SU-DHL-6 (cell line): ENCODE measurements at regions not wholly inside any gene's neighbourhood (a gene's known extent, or its start where the extent isn't known, plus 50 kb on each side); places are given as distances from the start of the nearest gene placed in this dataset.

Source experiments
- H2AFZ ChIP-seq: fragments of 200-600 bp; sonication (generic); 2 replicates; pipeline ENCODE4 v1.6.1; 2014; ENCODE audit warnings: low read depth, mild to moderate bottlenecking, moderate library complexity, mixed read lengths, antibody characterized with exemption, low read length; ENCODE audit not compliant: severe bottlenecking
- H3F3A ChIP-seq: fragments of 200-600 bp; shearing (Covaris generic); 2 replicates; pipeline ENCODE4 v1.6.0; 2016; ENCODE audit warnings: antibody characterized with exemption, mild to moderate bottlenecking; ENCODE audit not compliant: insufficient read depth
- H3K27ac ChIP-seq: fragments of 200-600 bp; sonication (generic); 2 replicates; pipeline ENCODE4 v1.5.1; 2016; ENCODE audit warnings: low read depth, mild to moderate bottlenecking, low read length, moderate library complexity, mixed read lengths
- H3K27me3 ChIP-seq: fragments of 200-600 bp; sonication (generic), shearing (Covaris generic); 2 replicates; pipeline ENCODE4 v1.6.0; 2014; ENCODE audit warnings: mild to moderate bottlenecking, low read length
- H3K36me3 ChIP-seq: fragments of 200-600 bp; sonication (generic); 2 replicates; pipeline ENCODE4 v1.6.1; 2014; ENCODE audit warnings: mild to moderate bottlenecking, low read length, mixed read lengths
- H3K4me2 ChIP-seq: fragments of 300-600, 200-600 bp; shearing (Covaris generic), sonication (generic); 2 replicates; pipeline ENCODE4 v1.6.0; 2014; ENCODE audit warnings: low read length, low read depth, mild to moderate bottlenecking; ENCODE audit not compliant: poor library complexity, severe bottlenecking
- H3K4me3 ChIP-seq: fragments of 200-600 bp; sonication (generic); 2 replicates; pipeline ENCODE4 v1.5.1; 2014; ENCODE audit warnings: antibody characterized with exemption, low read length, mild to moderate bottlenecking, mixed read lengths; ENCODE audit not compliant: insufficient read depth, poor library complexity, severe bottlenecking
- H3K79me2 ChIP-seq: fragments of 200-600 bp; sonication (generic); 2 replicates; pipeline ENCODE4 v1.6.1; 2014; ENCODE audit warnings: mild to moderate bottlenecking, low read length, moderate library complexity; ENCODE audit not compliant: insufficient read depth
- H3K9ac ChIP-seq: fragments of 200-600 bp; sonication (generic); 2 replicates; pipeline ENCODE4 v1.7.0; 2014; ENCODE audit warnings: mild to moderate bottlenecking, low read length
- H3K9me2 ChIP-seq: fragments of 200-600 bp; sonication (generic); replicated peaks from 2 replicates; pipeline ENCODE4 v1.6.1; 2014; ENCODE audit warnings: low read length; ENCODE audit not compliant: insufficient read depth
- H3K9me3 ChIP-seq: fragments of 200-600 bp; sonication (generic); 2 replicates; pipeline ENCODE4 v1.6.1; 2014; ENCODE audit warnings: low read length, mixed read lengths; ENCODE audit not compliant: insufficient read depth
- H4K20me1 ChIP-seq: fragments of 200-600 bp; sonication (generic); 2 replicates; pipeline ENCODE4 v1.6.1; 2014; ENCODE audit warnings: low read depth, mild to moderate bottlenecking, antibody characterized with exemption, low read length, moderate library complexity, mixed read lengths
- EZH2phosphoT487 ChIP-seq: fragments of 200-600 bp; sonication (generic), shearing (Covaris generic); conservative IDR thresholded peaks from 2 replicates; pipeline ENCODE4 v1.6.1; 2018; ENCODE audit warnings: mild to moderate bottlenecking, antibody characterized with exemption, low read length, moderate library complexity, mixed read lengths
- TF ChIP-seq, protein P1 (sequence below): fragments of 200-600 bp; sonication (generic); IDR thresholded peaks from one replicate; pipeline ENCODE4 v1.5.1; 2017; ENCODE audit warnings: antibody characterized with exemption, mild to moderate bottlenecking, low read length, moderate library complexity; ENCODE audit not compliant: insufficient read depth, poor library complexity, severe bottlenecking

DNA sequence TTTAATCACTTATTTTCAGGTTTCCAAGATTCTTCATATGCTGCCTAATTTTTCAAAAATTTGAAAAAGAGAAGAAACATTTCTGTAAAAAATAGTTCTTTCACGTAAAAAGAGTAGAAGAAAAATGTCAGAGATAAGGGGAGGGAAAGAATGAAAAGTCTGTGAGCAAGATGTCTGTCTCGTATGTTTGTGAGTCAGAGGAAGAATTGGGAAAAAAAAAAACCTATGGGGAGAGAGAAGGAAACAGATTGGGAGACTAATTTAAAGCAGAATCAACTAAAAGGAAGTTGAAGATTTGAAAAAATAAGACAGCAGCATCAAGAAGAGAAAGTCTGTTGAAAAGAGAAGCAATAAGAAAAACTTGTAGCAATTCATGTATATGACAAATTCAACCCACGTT is 456.3 kb downstream of the HINT1 start:
- H3K36me3 ChIP-seq, result no peaks in the 10 kb centered on the region
- no peaks in the 10 kb centered on the region for H4K20me1 ChIP-seq
- no peaks in the 10 kb centered on the region for H3K9me2 ChIP-seq
- no peak overlapping the region for H3K27ac ChIP-seq
- H3K79me2 ChIP-seq, result no peaks in the 10 kb centered on the region
- H3F3A ChIP-seq, result no peaks in the 10 kb centered on the region
- H3K27me3 ChIP-seq, result no peaks in the 10 kb centered on the region
- no peak overlapping the region for H2AFZ ChIP-seq
- no peak overlapping the region for H3K4me3 ChIP-seq
- TF ChIP-seq EZH2phosphoT487, result no peak
- TF ChIP-seq, protein P1, sequence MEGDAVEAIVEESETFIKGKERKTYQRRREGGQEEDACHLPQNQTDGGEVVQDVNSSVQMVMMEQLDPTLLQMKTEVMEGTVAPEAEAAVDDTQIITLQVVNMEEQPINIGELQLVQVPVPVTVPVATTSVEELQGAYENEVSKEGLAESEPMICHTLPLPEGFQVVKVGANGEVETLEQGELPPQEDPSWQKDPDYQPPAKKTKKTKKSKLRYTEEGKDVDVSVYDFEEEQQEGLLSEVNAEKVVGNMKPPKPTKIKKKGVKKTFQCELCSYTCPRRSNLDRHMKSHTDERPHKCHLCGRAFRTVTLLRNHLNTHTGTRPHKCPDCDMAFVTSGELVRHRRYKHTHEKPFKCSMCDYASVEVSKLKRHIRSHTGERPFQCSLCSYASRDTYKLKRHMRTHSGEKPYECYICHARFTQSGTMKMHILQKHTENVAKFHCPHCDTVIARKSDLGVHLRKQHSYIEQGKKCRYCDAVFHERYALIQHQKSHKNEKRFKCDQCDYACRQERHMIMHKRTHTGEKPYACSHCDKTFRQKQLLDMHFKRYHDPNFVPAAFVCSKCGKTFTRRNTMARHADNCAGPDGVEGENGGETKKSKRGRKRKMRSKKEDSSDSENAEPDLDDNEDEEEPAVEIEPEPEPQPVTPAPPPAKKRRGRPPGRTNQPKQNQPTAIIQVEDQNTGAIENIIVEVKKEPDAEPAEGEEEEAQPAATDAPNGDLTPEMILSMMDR, result no peak
- no peak overlapping the region for H3K9ac ChIP-seq
- H3K4me2 ChIP-seq, result no peak overlapping the region
- H3K9me3 ChIP-seq, result no peaks in the 10 kb centered on the region

DNA sequence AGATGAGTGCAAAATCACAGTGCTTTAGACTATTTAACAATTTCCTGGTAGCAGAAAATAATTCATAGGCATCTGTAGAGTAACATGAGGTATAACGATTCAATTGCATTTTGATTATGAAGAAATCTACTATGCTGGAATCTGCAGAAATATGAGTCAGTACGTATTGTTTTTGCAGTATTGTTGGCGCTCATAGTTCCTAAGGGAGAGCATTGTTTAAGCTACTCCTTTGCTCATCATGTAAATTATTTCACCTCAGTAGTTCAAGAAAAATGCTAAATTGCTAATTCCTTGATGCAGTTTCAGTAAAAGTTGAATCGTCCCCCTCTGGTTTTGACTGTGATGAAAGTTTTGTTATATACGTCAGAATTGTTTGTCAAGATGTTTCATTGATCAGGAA is 458.4 kb downstream of the HINT1 start:
- no peak overlapping the region for H3K27ac ChIP-seq
- H3K4me2 ChIP-seq, result no peak overlapping the region
- no peak overlapping the region for H3K9ac ChIP-seq
- H3K27me3 ChIP-seq, result no peaks in the 10 kb centered on the region
- H3K9me2 ChIP-seq, result no peaks in the 10 kb centered on the region
- no peak overlapping the region for H3K4me3 ChIP-seq
- no peaks in the 10 kb centered on the region for H3K79me2 ChIP-seq
- H3K9me3 ChIP-seq, result no peaks in the 10 kb centered on the region
- no peak overlapping the region for H2AFZ ChIP-seq
- H3F3A ChIP-seq, result no peaks in the 10 kb centered on the region
- TF ChIP-seq, protein P1, result no peak
- TF ChIP-seq EZH2phosphoT487, result no peak
- H4K20me1 ChIP-seq, result no peaks in the 10 kb centered on the region
- no peaks in the 10 kb centered on the region for H3K36me3 ChIP-seq

- Histone ChIP-seq H3F3A (no peaks in the 10 kb centered on the region), H3K27me3 (no peaks in the 10 kb centered on the region), H2AFZ (no peak overlapping the region), H3K4me3 (no peak overlapping the region), H3K9ac (no peak overlapping the region), H3K4me2 (no peak overlapping the region), H3K36me3 (no peaks in the 10 kb centered on the region), H3K27ac (no peak overlapping the region), H3K9me3 (no peaks in the 10 kb centered on the region), H3K79me2 (no peaks in the 10 kb centered on the region), H3K9me2 (no peaks in the 10 kb centered on the region), H4K20me1 (no peaks in the 10 kb centered on the region)
- no peak for TF ChIP-seq EZH2phosphoT487
- TF ChIP-seq, protein P1, result no peak
Observed at GRCh38 chr5:130705368-130705767, 459.7 kb downstream of the HINT1 start.

- TF ChIP-seq, protein P1, result no peak
- no peak for TF ChIP-seq EZH2phosphoT487
- no peak overlapping the region for H3K9ac ChIP-seq
- no peaks in the 10 kb centered on the region for H4K20me1 ChIP-seq
- H3K9me2 ChIP-seq, result no peaks in the 10 kb centered on the region
- no peak overlapping the region for H3K27ac ChIP-seq
- H3K36me3 ChIP-seq, result no peaks in the 10 kb centered on the region
- no peaks in the 10 kb centered on the region for H3F3A ChIP-seq
- no peak overlapping the region for H3K4me2 ChIP-seq
- no peaks in the 10 kb centered on the region for H3K27me3 ChIP-seq
- H3K79me2 ChIP-seq, result no peaks in the 10 kb centered on the region
- H3K4me3 ChIP-seq, result no peak overlapping the region
- H2AFZ ChIP-seq, result no peak overlapping the region
- H3K9me3 ChIP-seq, result no peaks in the 10 kb centered on the region
Observed at GRCh38 chr5:130693509-130693908, 471.5 kb downstream of the HINT1 start.
